Hematopoietic multipotent progenitor cell treated with erythropoietin and hydrocortisone succinate and interleukin-3 and kit ligand, for 8 days (in vitro differentiated cells): ENCODE measurements at regions not wholly inside any gene's neighbourhood (a gene's known extent, or its start where the extent isn't known, plus 50 kb on each side); places are given as distances from the start of the nearest gene placed in this dataset.
"Not testable (repeated sequence)": the region's sequence is repeated elsewhere in the genome, so short reads cannot be mapped to it uniquely, and the experiment has no call there.

Source experiments
- DNase-seq: peaks from one replicate; pipeline ENCODE4 v3.0.0-alpha.2; 2015

DNA sequence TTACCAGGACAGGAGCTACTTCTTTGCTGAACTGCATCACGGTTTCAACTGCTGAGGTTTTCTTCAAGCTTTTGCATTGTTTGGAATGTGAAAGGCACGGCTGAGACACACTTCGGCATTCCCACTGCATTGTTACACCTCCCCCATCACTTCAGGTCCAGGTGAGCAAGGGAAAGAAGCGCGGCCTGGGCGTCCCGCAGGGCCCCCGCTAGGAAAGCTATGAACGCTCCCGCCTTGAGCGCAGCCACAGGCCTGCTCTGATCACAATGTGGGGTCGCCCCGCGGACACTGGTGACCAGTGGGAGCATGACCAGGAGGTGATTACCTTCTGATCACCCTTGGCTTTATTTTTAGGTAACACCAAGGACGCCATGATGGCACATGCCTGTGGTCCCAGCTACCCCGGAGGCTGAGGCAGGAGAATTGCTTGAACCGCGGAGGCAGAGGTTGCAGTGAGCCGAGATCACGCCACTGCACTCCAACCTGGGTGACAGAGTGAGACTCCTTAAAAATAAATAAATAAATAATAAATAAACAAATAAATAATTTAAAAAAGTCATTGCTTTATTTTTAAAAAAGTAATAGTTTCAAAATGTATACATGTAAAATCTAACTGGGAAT lies 82.2 kb upstream of the ANTXRL start:
- not testable (repeated sequence) for DNase-seq

DNA sequence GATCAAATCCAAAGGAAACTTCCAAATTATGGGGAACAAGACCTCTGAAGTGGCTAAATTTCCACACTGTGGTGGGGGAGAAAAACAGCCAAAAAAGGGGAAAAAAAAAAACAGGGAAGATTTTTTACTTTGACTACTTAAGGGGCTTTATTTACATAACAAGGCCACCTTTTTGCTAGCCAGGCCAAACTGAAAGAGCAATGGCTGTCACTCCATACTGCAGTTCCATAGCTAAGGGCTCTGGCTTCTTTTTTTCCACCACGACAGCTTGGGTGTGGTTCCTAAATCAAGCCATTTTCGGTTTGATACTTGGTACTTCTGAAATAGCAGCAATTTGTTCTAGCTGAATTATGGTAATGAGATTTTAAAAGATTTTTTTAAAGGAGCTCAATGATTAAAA lies 76.4 kb upstream of the ANTXRL start:
- not testable (repeated sequence) for DNase-seq

DNA sequence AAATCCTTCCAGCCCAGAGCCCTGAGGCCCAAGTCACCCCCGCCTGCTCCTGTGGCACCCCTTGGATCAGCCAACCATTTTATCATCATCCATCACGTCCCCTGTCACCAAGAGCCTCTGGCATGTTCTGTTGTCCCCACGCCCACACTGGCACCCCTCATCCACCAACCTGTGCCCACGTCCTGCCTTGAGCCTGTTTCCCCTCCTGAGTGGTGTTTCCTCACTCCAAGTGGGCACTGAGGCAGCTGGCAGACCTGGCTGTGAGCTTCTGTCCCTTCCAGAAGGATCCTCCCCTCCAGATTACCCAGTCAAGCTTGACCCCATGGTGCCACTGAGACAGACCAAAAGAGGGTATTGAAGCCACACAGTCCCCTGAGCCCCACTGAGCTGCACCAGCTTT lies 71.4 kb upstream of the ANTXRL start:
- no peak for DNase-seq

GRCh38 chr10:46216003-46216634 lies 70.7 kb upstream of the ANTXRL start:
- DNase-seq, result no peak

- DNase-seq, result peak; percentile 38
These were observed 69.7 kb upstream of the ANTXRL start for GRCh38 chr10:46216836-46217751.

DNA sequence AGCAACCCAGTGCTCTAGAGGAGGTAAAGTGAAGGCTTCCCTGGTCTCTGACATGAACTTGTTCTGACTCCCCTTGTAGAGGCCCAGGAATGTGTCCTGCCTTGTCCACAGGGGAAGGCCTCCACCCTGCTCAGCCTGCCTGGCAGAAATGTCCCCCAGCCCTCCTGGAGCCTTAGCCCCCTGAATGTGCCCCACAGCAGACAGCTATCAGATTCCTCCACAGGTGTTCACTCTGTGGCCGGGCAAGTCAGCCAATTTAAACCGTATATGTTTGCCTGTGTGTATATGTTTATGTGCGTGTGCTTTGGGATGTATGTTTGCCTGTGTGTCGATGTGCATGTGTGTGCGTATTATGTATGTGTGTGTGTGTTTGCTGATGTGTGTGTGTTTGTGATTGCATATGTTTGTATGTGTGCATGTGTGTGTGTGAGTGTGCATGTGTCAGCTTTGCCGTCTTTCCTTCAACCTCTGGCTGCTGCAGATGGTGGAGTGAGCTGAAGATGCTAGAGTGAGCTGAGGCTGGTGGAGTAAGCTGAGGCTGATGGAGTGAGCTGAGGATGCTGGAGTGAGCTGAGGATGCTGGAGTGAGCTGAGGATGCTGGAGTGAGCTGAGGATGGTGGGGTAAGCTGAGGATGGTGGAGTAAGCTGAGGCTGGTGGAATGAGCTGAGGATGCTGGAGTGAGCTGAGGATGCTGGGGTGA lies 68.9 kb upstream of the ANTXRL start:
- DNase-seq, result no peak

GRCh38 chr10:46218921-46219320 lies 67.9 kb upstream of the ANTXRL start:
- DNase-seq, result peak; percentile 62

- not testable (repeated sequence) for DNase-seq
These were observed 67.3 kb upstream of the ANTXRL start for GRCh38 chr10:46219431-46219990.

DNA sequence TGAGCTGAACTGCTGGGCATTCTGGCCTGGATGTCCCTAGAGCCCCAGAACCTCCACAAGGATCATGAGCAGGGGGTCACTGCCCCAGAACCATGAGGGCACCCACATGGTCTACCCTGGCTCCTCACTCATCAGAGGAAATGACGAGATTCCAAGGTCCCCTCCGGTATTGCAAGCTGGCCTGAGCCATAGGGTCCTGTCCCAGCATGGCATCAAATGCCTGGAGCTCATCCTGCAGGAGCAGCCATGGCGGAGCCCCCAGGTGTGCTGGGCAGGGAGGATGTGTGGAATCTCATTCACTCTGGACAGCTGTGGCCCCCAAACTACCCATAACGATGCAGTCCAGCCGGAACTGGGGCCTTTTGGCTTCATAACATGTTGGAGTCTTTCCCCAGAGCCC lies 66.6 kb upstream of the ANTXRL start:
- DNase-seq, result no peak

DNA sequence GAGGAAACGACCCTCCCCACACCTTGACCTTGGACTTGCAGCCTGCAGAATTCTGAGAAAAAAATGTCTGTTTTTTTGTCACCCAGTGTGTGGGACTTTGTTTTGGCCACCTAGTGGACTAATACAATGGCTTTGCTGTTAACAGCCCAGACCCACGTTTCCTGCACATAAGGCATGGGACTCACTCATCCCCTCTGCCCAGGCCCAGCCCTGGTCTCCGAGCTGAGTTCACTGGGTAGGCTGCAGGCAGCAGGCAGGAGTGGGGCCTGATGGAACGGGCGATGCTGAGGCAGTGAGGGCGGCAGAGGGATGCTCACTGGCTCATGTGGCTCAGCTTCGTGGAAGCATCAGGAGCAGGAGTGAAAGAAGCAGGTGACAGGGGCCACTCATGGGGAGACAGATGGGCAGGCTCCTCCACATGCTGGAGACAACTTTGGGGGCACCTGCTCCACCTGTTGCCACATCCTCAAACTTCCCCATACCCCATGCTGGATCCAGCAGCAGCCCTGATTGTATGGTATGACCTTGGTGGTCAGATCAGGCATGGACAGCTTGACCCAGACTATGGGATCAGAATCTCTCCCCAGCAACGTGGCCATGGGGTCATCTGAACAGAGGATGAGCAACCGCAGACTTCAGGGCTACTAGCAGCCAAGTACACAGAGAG lies 65.8 kb upstream of the ANTXRL start:
- no peak for DNase-seq

DNA sequence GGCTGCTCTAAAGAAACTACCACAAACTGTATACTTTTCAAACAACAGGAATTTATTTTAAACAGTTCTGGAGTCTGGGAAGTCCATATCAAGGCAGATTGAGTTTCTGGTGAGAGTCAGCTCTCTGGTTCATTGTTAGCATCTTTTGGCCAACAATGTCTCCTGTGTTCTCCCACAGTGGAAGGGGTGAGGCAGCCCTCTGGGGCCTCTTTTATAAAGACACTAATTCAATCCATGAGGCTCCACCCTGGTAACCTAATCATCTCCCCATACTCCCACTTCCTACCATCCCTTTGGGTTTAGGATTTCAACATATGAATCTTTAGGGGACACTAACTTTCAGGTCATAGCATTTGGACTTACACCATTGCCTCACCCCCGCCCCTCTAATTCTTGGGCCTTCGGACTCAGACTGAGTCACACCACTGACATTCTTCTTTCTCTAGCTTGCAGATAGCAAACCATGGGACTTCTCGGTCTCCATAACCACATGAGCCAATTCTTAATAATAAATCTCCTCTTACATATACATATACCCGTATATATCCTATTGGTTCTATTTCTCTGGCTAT lies 64.3 kb upstream of the ANTXRL start:
- DNase-seq, result no peak

GRCh38 chr10:46223064-46223480 lies 63.7 kb upstream of the ANTXRL start:
- peak; percentile 16 for DNase-seq

GRCh38 chr10:46223626-46224413 lies 63.0 kb upstream of the ANTXRL start:
- no peak for DNase-seq

GRCh38 chr10:46224414-46224682 lies 62.4 kb upstream of the ANTXRL start:
- no peak for DNase-seq

GRCh38 chr10:46225597-46225996 lies 61.2 kb upstream of the ANTXRL start:
- no peak for DNase-seq

DNA sequence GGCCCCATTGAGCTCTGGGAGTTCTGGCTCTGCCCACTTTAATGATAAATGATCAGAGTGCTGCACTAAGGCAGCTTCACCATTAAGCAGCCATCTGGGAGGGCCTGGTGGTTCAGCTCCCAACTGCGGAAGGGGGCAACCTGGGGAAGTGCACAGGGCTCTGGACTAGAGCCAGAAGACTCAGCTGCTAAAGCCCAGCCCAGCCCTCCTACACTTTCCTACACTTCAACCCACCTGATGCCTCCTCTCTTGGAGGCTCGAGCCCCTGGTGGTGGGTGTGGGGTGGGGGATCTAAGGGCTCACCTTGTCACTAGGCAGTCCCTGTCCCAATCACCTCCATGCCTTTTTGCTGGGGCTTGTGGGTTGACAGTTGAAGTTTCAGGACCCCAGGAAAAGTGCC lies 60.6 kb upstream of the ANTXRL start:
- DNase-seq, result no peak

DNA sequence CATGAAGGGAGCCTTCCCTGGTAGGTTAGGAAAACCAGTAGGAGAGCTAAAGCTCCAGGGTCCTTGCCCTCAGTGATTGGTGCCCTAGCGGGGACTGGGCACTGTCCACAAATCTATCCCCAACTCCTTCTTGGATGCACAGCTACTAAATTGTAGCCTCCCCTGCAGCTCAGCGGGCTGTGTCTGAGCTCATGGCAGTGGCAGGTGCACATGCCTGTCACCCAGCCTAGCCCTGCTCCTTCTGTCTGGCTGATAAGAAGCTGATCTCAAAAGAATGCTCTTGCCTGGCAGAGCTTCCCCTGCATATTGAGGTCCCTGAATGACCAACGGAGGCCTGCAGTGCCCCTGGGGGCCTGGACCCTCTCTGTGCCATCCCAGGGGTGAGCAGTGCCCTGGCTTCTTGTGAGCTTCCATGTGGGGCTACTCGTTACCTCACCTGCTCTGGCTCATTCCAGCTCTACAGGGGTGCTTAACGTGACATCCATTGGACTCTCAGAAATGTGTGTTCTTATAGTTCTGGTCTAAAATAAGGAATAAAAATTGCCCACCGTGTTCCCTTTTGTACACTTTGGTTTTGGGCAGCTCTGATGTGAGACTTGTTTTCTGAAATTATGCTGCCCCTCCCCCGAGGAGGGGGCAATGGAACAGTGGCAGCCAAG lies 59.8 kb upstream of the ANTXRL start:
- DNase-seq, result peak; percentile 24

- DNase-seq, result no peak
These were observed 59.2 kb upstream of the ANTXRL start for GRCh38 chr10:46227571-46227935.

DNA sequence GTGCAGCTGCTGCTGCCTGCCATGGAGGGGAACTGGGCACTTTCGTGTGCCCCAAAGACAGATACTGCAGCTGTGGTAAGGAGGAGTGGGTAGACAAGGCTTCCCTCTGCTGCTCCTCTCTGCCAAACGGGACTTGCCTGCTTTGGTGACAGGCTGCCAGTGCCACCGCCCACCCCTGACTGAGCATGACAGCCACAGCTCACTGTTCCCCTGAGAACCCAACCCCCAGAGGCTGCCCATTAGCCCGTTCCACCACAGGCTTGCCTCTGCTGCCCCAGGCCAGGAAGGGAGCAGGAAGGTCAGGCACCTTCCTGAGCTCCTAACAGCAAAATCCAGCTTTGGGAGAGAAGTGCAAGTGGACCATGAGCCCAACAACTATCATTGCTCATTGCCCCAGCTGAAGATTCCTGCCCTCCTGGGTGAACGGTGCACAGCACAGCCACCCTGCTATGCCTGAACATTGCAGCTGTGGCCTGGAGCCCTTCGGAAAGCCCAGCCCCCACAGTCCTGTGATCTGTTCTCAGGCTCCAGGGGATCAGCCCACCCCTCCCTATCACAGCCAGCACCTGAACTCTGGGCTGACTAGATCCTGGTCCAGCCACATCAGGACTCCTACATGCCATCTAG lies 58.7 kb upstream of the ANTXRL start:
- peak; percentile 22 for DNase-seq

GRCh38 chr10:46228563-46229071 lies 58.2 kb upstream of the ANTXRL start:
- DNase-seq, result peak; percentile 79
